ENCODE measurements at regions not wholly inside any gene's neighbourhood (a gene's known extent, or its start where the extent isn't known, plus 50 kb on each side); places are given as distances from the start of the nearest gene placed in this dataset.

DNA sequence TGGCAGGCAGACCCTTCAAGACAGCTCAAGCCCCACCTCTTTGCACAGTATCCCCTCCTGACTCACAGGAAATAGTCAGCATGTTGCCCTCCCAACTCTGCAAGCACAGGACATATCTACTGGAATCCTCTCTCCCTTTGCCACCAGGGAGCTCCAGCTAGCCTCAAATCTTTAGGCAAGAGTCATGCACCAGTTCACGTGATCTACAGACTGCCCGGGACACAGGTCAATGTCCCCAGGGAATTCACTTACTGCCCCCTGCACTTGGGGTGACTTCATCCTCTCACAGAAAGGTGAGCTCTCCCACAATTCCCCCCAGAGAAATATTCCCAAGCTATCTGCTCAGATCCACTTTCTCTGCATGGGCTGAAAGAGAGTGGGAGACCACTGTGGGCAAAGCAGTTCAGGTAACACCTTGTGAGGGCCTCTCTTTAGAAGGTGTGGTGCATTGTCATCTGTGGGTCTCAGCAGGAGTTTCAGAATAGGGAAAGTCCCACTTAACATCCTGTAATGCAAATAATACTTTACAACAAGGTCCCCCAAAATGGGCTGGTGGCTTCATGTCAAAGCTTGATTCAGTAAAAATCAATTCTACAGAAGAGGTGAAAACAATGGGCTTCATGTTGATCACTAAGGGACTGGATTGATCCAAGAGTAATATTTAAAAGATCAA is 129.9 kb downstream of the NOC3L start:
- Histone ChIP-seq H2BK20ac (ENCODE audit: low read length) (no peak overlapping the region), H4K5ac (ENCODE audit: insufficient read length, low read depth, low read length) (no peak overlapping the region), H3K79me2 (ENCODE audit: control insufficient read depth in 1 of 2, insufficient read depth in 2 of 2, low read length in 2 of 2) (no peaks in the 10 kb centered on the region), H3K14ac (ENCODE audit: insufficient read length) (no peak overlapping the region), H4K20me1 (replicated peaks in 1 of 2; ENCODE audit: control insufficient read depth in 1 of 2, insufficient read depth in 2 of 2, low read length in 2 of 2) (no peaks in the 10 kb centered on the region), H3K9me3 (ENCODE audit: insufficient read depth in 2 of 2, low read depth in 1 of 2, low read length in 1 of 2) (peaks cover 0 to 3% of the 10 kb centered on the region in 2 experiments; a peak in 1 of 4 replicates), H3K23me2 (ENCODE audit: low read depth, low read length) (no peaks in the 10 kb centered on the region), H4K8ac (ENCODE audit: extremely low read depth, insufficient read depth, low read length) (no peak overlapping the region), H3K23ac (ENCODE audit: insufficient read length) (no peak overlapping the region), H2BK120ac (replicated peaks; ENCODE audit: low read depth, low read length) (no peak overlapping the region), H2AFZ (ENCODE audit: low read length) (no peak overlapping the region), H3K56ac (replicated peaks; ENCODE audit: insufficient read length, low read depth, low read length) (no peak overlapping the region), H2BK12ac (ENCODE audit: low read depth, low read length) (no peak overlapping the region), H3K18ac (ENCODE audit: extremely low read depth, low read length) (no peak overlapping the region), H3K4me1 (replicated peaks in 1 of 4; ENCODE audit: control insufficient read depth in 3 of 4, insufficient read depth in 4 of 4, low read length in 3 of 4) (no peaks in the 10 kb centered on the region), H2AK5ac (ENCODE audit: low read depth, low read length) (no peak overlapping the region), H3K36me3 (ENCODE audit: control insufficient read depth in 2 of 4, insufficient read depth in 4 of 4, low read length in 3 of 4) (no peaks in the 10 kb centered on the region), H4K91ac (replicated peaks; ENCODE audit: insufficient read length, low read length) (no peak overlapping the region), H3K27ac (ENCODE audit: low read depth, low read length) (no peak overlapping the region), H3K4me2 (ENCODE audit: insufficient read depth in 1 of 2, low read depth in 2 of 2, low read length in 2 of 2) (no peak overlapping the region), H2BK15ac (ENCODE audit: low read length) (no peak overlapping the region), H3K27me3 (replicated peaks in 1 of 4; ENCODE audit: control insufficient read depth in 3 of 4, extremely low read depth in 1 of 4, insufficient read depth in 3 of 4, low read length in 3 of 4) (no peaks in the 10 kb centered on the region), H3K4me3 (ENCODE audit: extremely low read depth in 1 of 4, insufficient read depth in 2 of 4, low read depth in 3 of 4, low read length in 4 of 4) (no peak overlapping the region), H3K79me1 (ENCODE audit: low read depth, low read length) (no peaks in the 10 kb centered on the region), H3K9ac (replicated peaks in 1 of 4; ENCODE audit: extremely low read depth in 1 of 4, low read depth in 3 of 4, low read length in 3 of 4) (no peak overlapping the region), H2BK5ac (ENCODE audit: low read depth, low read length) (no peak overlapping the region), H3K4ac (replicated peaks; ENCODE audit: insufficient read length, low read depth, low read length) (no peak overlapping the region)
- ChIA-PET POLR2A (ENCODE audit: partially characterized antibody) (no interaction called here), CTCF (ENCODE audit: partially characterized antibody) (interaction anchor here (0.6 to 0.9 kb wide), 2 partner anchors 8 to 13 kb away, joined by 3 read pairs; no protein-coding TSS in a partner anchor)
- DNase-seq (ENCODE audit: low read depth in 1 of 2, low spot score in 2 of 2) (no peak), FAIRE-seq (no peak)
- WGBS, 2 experiments (ENCODE audit: extremely low coverage in 1 of 2, insufficient coverage in 1 of 2, insufficient read length in 1 of 2, insufficient replicate concordance in 2 of 2, low coverage in 1 of 2, low lambda C conversion rate in 2 of 2, missing lambda C conversion rate in 1 of 2), result 96% methylated on average over 2 of the region's 2 CpGs; no CpG with 5 or more reads in 1 of the 2 experiments
- TF ChIP-seq, protein P1, sequence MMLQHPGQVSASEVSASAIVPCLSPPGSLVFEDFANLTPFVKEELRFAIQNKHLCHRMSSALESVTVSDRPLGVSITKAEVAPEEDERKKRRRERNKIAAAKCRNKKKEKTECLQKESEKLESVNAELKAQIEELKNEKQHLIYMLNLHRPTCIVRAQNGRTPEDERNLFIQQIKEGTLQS (IDR thresholded peaks at IDR 0.05; ENCODE audit: insufficient read depth, low read depth, low read length), result no peak
- TF ChIP-seq POU5F1 (IDR thresholded peaks at IDR 0.05; ENCODE audit: low read depth, low read length) (no peak), POLR2A (IDR thresholded peaks at IDR 0.05; ENCODE audit: control extremely low read depth in 1 of 2, low read depth in 2 of 2, low read length in 2 of 2) (no peak), EGR1 (IDR thresholded peaks at IDR 0.05; ENCODE audit: borderline replicate concordance, low read depth, low read length) (no peak), SIX5 (IDR thresholded peaks at IDR 0.05; ENCODE audit: low read depth, low read length) (no peak), PHF8 (conservative IDR thresholded peaks at IDR 0.05; ENCODE audit: low read depth, low read length) (no peak), SP1 (IDR thresholded peaks at IDR 0.05; ENCODE audit: low read depth, low read length) (no peak), SP2 (IDR thresholded peaks at IDR 0.05; ENCODE audit: low read length) (no peak), NRF1 (IDR thresholded peaks at IDR 0.05; ENCODE audit: low read depth, low read length) (no peak)
- TF ChIP-seq, protein P2, sequence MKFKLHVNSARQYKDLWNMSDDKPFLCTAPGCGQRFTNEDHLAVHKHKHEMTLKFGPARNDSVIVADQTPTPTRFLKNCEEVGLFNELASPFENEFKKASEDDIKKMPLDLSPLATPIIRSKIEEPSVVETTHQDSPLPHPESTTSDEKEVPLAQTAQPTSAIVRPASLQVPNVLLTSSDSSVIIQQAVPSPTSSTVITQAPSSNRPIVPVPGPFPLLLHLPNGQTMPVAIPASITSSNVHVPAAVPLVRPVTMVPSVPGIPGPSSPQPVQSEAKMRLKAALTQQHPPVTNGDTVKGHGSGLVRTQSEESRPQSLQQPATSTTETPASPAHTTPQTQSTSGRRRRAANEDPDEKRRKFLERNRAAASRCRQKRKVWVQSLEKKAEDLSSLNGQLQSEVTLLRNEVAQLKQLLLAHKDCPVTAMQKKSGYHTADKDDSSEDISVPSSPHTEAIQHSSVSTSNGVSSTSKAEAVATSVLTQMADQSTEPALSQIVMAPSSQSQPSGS (IDR thresholded peaks at IDR 0.05; ENCODE audit: low read length), result no peak

Measured in H1 (cell line).